ENCODE measurements at regions not wholly inside any gene's neighbourhood (a gene's known extent, or its start where the extent isn't known, plus 50 kb on each side); places are given as distances from the start of the nearest gene placed in this dataset.

DNA sequence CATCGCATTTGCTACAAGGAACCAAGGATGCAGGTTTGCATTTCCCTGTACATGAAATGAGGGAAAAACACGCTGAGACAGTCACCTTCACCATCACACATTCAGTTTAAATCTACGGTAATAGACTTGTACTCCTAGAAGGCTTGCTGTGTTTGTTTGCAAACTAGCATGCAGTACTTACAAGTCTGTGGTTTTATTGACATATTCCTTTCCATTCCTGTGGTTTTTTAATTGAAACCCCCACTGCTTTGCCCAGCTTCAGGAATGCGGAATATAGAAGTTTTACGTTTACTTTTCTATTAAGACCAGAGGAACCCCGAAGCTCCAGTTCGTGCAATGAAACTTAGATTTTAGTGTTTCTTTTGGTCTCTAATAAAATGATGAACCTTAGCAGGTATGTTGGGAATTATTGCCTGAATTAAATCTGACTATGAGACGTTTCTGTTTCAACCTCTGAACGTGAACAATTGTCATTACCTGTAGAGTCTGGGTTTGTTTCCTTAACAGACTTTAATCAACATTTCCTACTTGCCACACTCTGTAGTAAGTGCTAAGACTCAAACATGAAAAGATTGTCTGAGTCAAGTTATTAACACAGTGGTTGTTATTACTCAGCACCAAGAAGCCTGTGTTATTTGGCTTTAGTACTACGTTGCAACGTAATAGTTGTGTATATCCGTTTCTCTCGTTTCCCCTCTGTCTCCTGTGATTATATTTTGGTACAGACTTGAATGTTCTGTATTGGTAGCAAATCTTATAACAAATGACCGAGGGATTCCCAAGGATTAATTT, 793.3 kb upstream of the GOT2 start:
- no peak for TF ChIP-seq CTCF (conservative IDR thresholded peaks at IDR 0.05)
- TF ChIP-seq EZH2 (IDR thresholded peaks at IDR 0.05; ENCODE audit: low read depth): no peak

Data from PC-9 (cell line).